HepG2 (cell line): ENCODE measurements at regions not wholly inside any gene's neighbourhood (a gene's known extent, or its start where the extent isn't known, plus 50 kb on each side); places are given as distances from the start of the nearest gene placed in this dataset.

Experiments used
- ATAC-seq: fragments of 200-7000 bp; cut with Tn5 transposase; 3 replicates; pipeline ENCODE4 v1.9.1; 2020; ENCODE audit warnings: mild to moderate bottlenecking, moderate library complexity
- BruUV-seq: library from RNA; stranded (reverse); fragments of 400-500 nt; replicated peaks from 2 replicates; lab custom pipeline; 2021; lab: Mats Ljungman, UMichigan
- CTCF ChIA-PET: fragments of 300-600 bp; formaldehyde crosslinking; extraction: SDS; loops from one replicate; lab custom pipeline; 2021; ENCODE audit warnings: low total read pairs, inconsistent platforms, low intra/inter-chr PET ratio; lab: Yijun Ruan, JAX
- POLR2A ChIA-PET: fragments of 350-600 bp; sonication (Branson Sonifier 250); formaldehyde crosslinking; loops from one replicate; lab custom pipeline; 2020; ENCODE audit warnings: antibody characterized with exemption, inconsistent platforms; lab: Yijun Ruan, JAX
- DNase-seq: peaks from one replicate; pipeline ENCODE4 v3.0.0-alpha.2; 2015; ENCODE audit warnings: low spot score
- FAIRE-seq: peaks from 3 replicates; lab custom pipeline; 2011; peaks lifted over from hg19 to GRCh38; lab: Jason Lieb, UNC
- H2AFZ ChIP-seq: one replicate; pipeline ENCODE4 v1.6.1; 2011; ENCODE audit warnings: low read length, inconsistent platforms
- H3K27ac ChIP-seq: fragments of 300-600 bp; 3 replicates; pipeline ENCODE4 v1.8.0; 2011; ENCODE audit warnings: mixed run types, mild to moderate bottlenecking, mixed read lengths, low read length, inconsistent platforms; ENCODE audit not compliant: insufficient read depth; ENCODE audit errors: extremely low read length
- H3K27me3 ChIP-seq, 2 experiments: fragments of 200-600 bp in 1 of 2; 2 replicates in 1 of 2; 3 replicates in 1 of 2; pipeline versions ENCODE4 v1.6.0 to v1.8.0; 2011; ENCODE audit warnings: low read length in 2 of 2, mild to moderate bottlenecking in 2 of 2, moderate library complexity in 2 of 2, inconsistent platforms in 1 of 2; ENCODE audit not compliant: insufficient read depth in 2 of 2, control insufficient read depth in 1 of 2
- H3K36me3 ChIP-seq, 2 experiments: fragments of 200-600 bp in 1 of 2; replicated peaks in 1 of 2; 2 replicates in 1 of 2; 3 replicates in 1 of 2; pipeline versions ENCODE4 v1.5.1 to v1.8.0; 2011; ENCODE audit warnings: low read length in 2 of 2, inconsistent platforms in 1 of 2; ENCODE audit not compliant: insufficient read depth in 2 of 2, control insufficient read depth in 1 of 2
- H3K4me1 ChIP-seq: 2 replicates; pipeline ENCODE4 v1.5.1; 2012; ENCODE audit warnings: low read length, inconsistent platforms; ENCODE audit not compliant: insufficient read depth
- H3K4me2 ChIP-seq: 2 replicates; pipeline ENCODE4 v1.6.0; 2011; ENCODE audit warnings: low read depth, low read length, inconsistent platforms
- H3K4me3 ChIP-seq, 3 experiments: fragments of 200-600 bp in 1 of 3; sonication (generic), shearing (Covaris generic) in 1 of 3; replicated peaks in 1 of 3; 2 replicates each; pipeline ENCODE4 v1.5.1; 2011 to 2016; ENCODE audit warnings: low read length in 3 of 3, inconsistent platforms in 2 of 3, low read depth in 2 of 3, mild to moderate bottlenecking in 2 of 3, control low read depth in 1 of 3, mixed read lengths in 1 of 3; ENCODE audit not compliant: insufficient read depth in 1 of 3
- H3K79me2 ChIP-seq: one replicate; pipeline ENCODE4 v1.6.1; 2011; ENCODE audit warnings: low read length, inconsistent platforms; ENCODE audit not compliant: insufficient read depth
- H3K9ac ChIP-seq: 2 replicates; pipeline ENCODE4 v1.6.0; 2011; ENCODE audit warnings: mild to moderate bottlenecking, low read depth, low read length, inconsistent platforms; ENCODE audit not compliant: insufficient read depth
- H3K9me3 ChIP-seq: 2 replicates; pipeline ENCODE4 v1.5.1; 2012; ENCODE audit warnings: mild to moderate bottlenecking, low read length
- H4K20me1 ChIP-seq: 2 replicates; pipeline ENCODE4 v1.6.0; 2011; ENCODE audit warnings: inconsistent platforms, mild to moderate bottlenecking, low read length, moderate library complexity; ENCODE audit not compliant: insufficient read depth
- AKNA ChIP-seq: sonication (generic); formaldehyde crosslinking; IDR thresholded peaks from 2 replicates; pipeline ENCODE4 v1.4.0; 2020; ENCODE audit warnings: missing genetic modification reagents, borderline replicate concordance
- ATF7 ChIP-seq, 2 experiments: fragments of 450-650 bp in 1 of 2; sonication (generic) in 1 of 2; formaldehyde crosslinking in 1 of 2; IDR thresholded peaks; 2 replicates each; pipeline versions ENCODE4 v1.4.0 to v1.6.1; 2016 to 2020; ENCODE audit warnings: antibody characterized with exemption in 1 of 2, mild to moderate bottlenecking in 1 of 2, missing genetic modification reagents in 1 of 2
- CSRNP1 ChIP-seq: sonication (generic); formaldehyde crosslinking; IDR thresholded peaks from 2 replicates; pipeline ENCODE4 v1.8.1; 2023; ENCODE audit warnings: mild to moderate bottlenecking, missing genetic modification reagents
- ETV6 ChIP-seq: sonication (generic); formaldehyde crosslinking; conservative IDR thresholded peaks from 2 replicates; pipeline ENCODE4 v1.4.0; 2020; ENCODE audit warnings: missing genetic modification reagents
- GMEB1 ChIP-seq: sonication (generic); formaldehyde crosslinking; IDR thresholded peaks from 2 replicates; pipeline ENCODE4 v1.5.1; 2020; ENCODE audit warnings: missing genetic modification reagents, mild to moderate bottlenecking, borderline replicate concordance
- IKZF1 ChIP-seq: fragments of 450-650 bp; IDR thresholded peaks from 2 replicates; pipeline ENCODE4 v1.7.1; 2016
- RELA ChIP-seq: sonication (generic); formaldehyde crosslinking; IDR thresholded peaks from 2 replicates; pipeline ENCODE4 v1.4.0; 2020; ENCODE audit warnings: missing genetic modification reagents
- SIN3B ChIP-seq: fragments of 150-350 bp; IDR thresholded peaks from 2 replicates; pipeline ENCODE4 v1.6.1; 2014; ENCODE audit warnings: low read length
- SSRP1 ChIP-seq: IDR thresholded peaks from 2 replicates; pipeline ENCODE4 v1.6.1; 2016; ENCODE audit warnings: control low read depth
- U2AF1 ChIP-seq: fragments of 200-400 bp; formaldehyde crosslinking; optimal IDR thresholded peaks from 2 replicates; pipeline ENCODE3; 2017; ENCODE audit warnings: mild to moderate bottlenecking, low read depth, low read length
- ZNF17 ChIP-seq: sonication (generic); formaldehyde crosslinking; IDR thresholded peaks from 2 replicates; pipeline ENCODE4 v1.5.0; 2020; ENCODE audit warnings: mild to moderate bottlenecking, missing genetic modification reagents
- ZNF329 ChIP-seq: sonication (generic); formaldehyde crosslinking; IDR thresholded peaks from 2 replicates; pipeline ENCODE4 v1.9.0; 2021; ENCODE audit warnings: low read depth, mild to moderate bottlenecking, missing genetic modification reagents
- ZNF670 ChIP-seq: sonication (generic); formaldehyde crosslinking; IDR thresholded peaks from 2 replicates; pipeline ENCODE4 v1.8.0; 2022; ENCODE audit warnings: mild to moderate bottlenecking, missing genetic modification reagents, borderline replicate concordance
- whole genome bisulfite sequencing: methylation state at CpG from one replicate; pipeline ENCODE4 v1.1.6; 2017; ENCODE audit warnings: low lambda C conversion rate; 5-methylcytosine and 5-hydroxymethylcytosine counted together
- in situ Hi-C: cut with HindIII; loops from 2 replicates; pipeline ENCODE4 v1.10.0; 2017; ENCODE audit warnings: low pct_unique_long_range_greater_than_20kb; ENCODE audit not compliant: extremely low pct_ligation_motif_present
- intact Hi-C: fragments of 100-400 bp; cut with micrococcal nuclease; formaldehyde crosslinking; loops from one replicate; pipeline ENCODE4 v1.10.0; 2022; ENCODE audit not compliant: unreplicated experiment

GRCh38 chr13:82647540-82647939 is 1234.7 kb downstream of the SLITRK1 start:
- in situ Hi-C loops (no loop called here), intact Hi-C loops (no loop called here)
- Histone ChIP-seq H3K4me3 (no peak overlapping the region), H3K4me1 (no peaks in the 10 kb centered on the region), H3K4me2 (no peak overlapping the region), H3K9ac (no peak overlapping the region), H3K27me3 (no peaks in the 10 kb centered on the region), H2AFZ (no peak overlapping the region), H3K9me3 (no peaks in the 10 kb centered on the region), H3K79me2 (no peaks in the 10 kb centered on the region), H3K36me3 (no peaks in the 10 kb centered on the region), H4K20me1 (no peaks in the 10 kb centered on the region), H3K27ac (no peak overlapping the region)
- no peak for ATAC-seq
- DNase-seq = no peak
- POLR2A ChIA-PET = no interaction called here
- CTCF ChIA-PET = no interaction called here
- 29% methylated on average over 1 of the region's 1 CpG for WGBS
- no TSS peak for BruUV-seq
- no peak for TF ChIP-seq ZNF670 (CRISPR knock-in tag)
- TF ChIP-seq IKZF1 = no peak
- no peak for TF ChIP-seq ATF7 (IDR thresholded peaks at IDR 0.05)
- TF ChIP-seq ATF7 (CRISPR knock-in tag; IDR thresholded peaks at IDR 0.05) = no peak
- no peak for TF ChIP-seq ZNF329 (CRISPR knock-in tag)
- no peak for TF ChIP-seq ETV6 (CRISPR knock-in tag)
- no peak for TF ChIP-seq RELA (CRISPR knock-in tag)
- no peak for TF ChIP-seq AKNA
- no peak for TF ChIP-seq SSRP1 (CRISPR knock-in tag)
- TF ChIP-seq GMEB1 (CRISPR knock-in tag) = no peak
- no peak for TF ChIP-seq CSRNP1 (CRISPR knock-in tag)
- no peak for TF ChIP-seq SIN3B
- TF ChIP-seq ZNF17 (CRISPR knock-in tag) = no peak
- no peak for TF ChIP-seq U2AF1
- FAIRE-seq = no peak
